Liver (tissue), 8 donors: ENCODE measurements at regions not wholly inside any gene's neighbourhood (a gene's known extent, or its start where the extent isn't known, plus 50 kb on each side); places are given as distances from the start of the nearest gene placed in this dataset.

Experiments used
- DNase-seq: peaks from one replicate; pipeline ENCODE4 v3.0.0-alpha.2; 2017; ENCODE audit warnings: low spot score
- H3K27ac ChIP-seq, 2 donors: one replicate each; pipeline ENCODE4 v1.7.0; 2013; ENCODE audit warnings: inconsistent platforms in 2 of 2, low read length in 2 of 2, control low read depth in 1 of 2, low read depth in 1 of 2, mild to moderate bottlenecking in 1 of 2
- H3K27me3 ChIP-seq, 4 donors: one replicate each; pipeline versions ENCODE4 v1.6.1 to v1.7.0; 2013; ENCODE audit warnings: low read length in 3 of 4, inconsistent platforms in 1 of 4, mild to moderate bottlenecking in 1 of 4, moderate library complexity in 1 of 4; ENCODE audit not compliant: control insufficient read depth in 4 of 4, insufficient read depth in 4 of 4
- H3K36me3 ChIP-seq, 4 donors: one replicate each; pipeline versions ENCODE4 v1.6.1 to v1.7.0; 2013; ENCODE audit warnings: low read length in 3 of 4, mild to moderate bottlenecking in 3 of 4, low read depth in 1 of 4, moderate library complexity in 1 of 4; ENCODE audit not compliant: control insufficient read depth in 4 of 4, insufficient read depth in 3 of 4
- H3K4me1 ChIP-seq, 4 donors: one replicate each; pipeline versions ENCODE4 v1.6.1 to v1.7.0; 2013; ENCODE audit warnings: low read length in 3 of 4, mild to moderate bottlenecking in 3 of 4, moderate library complexity in 1 of 4; ENCODE audit not compliant: control insufficient read depth in 4 of 4, insufficient read depth in 4 of 4
- H3K4me3 ChIP-seq, 3 donors: one replicate each; pipeline versions ENCODE4 v1.6.1 to v1.7.0; 2013; ENCODE audit warnings: low read length in 3 of 3, control low read depth in 1 of 3, low read depth in 1 of 3, mild to moderate bottlenecking in 1 of 3
- H3K9ac ChIP-seq, 2 donors: one replicate each; pipeline ENCODE4 v1.7.0; 2013; ENCODE audit warnings: low read length in 2 of 2, mild to moderate bottlenecking in 2 of 2, moderate library complexity in 2 of 2, control low read depth in 1 of 2, low read depth in 1 of 2
- H3K9me3 ChIP-seq, 4 donors: one replicate each; pipeline versions ENCODE4 v1.6.1 to v1.7.0; 2013; ENCODE audit warnings: low read length in 3 of 4; ENCODE audit not compliant: control insufficient read depth in 4 of 4
- EGR1 ChIP-seq, 2 donors: IDR thresholded peaks; 2 replicates each; pipeline ENCODE4 v1.6.1; 2016 to 2018; ENCODE audit warnings: antibody characterized with exemption in 2 of 2, low read depth in 2 of 2
- FOXA1 ChIP-seq: IDR thresholded peaks from 2 replicates; pipeline ENCODE4 v1.6.1; 2016; ENCODE audit warnings: antibody characterized with exemption
- FOXA2 ChIP-seq: IDR thresholded peaks from 2 replicates; pipeline ENCODE4 v1.6.1; 2016; ENCODE audit warnings: antibody characterized with exemption
- GABPA ChIP-seq, 2 donors: IDR thresholded peaks in 1 of 2; conservative IDR thresholded peaks in 1 of 2; 2 replicates each; pipeline ENCODE4 v1.6.1; 2016; ENCODE audit warnings: antibody characterized with exemption in 2 of 2, mild to moderate bottlenecking in 1 of 2, moderate library complexity in 1 of 2
- HNF4A ChIP-seq, 2 donors: conservative IDR thresholded peaks; 2 replicates each; pipeline ENCODE4 v1.6.1; 2016; ENCODE audit warnings: antibody characterized with exemption in 2 of 2, mild to moderate bottlenecking in 2 of 2
- HNF4G ChIP-seq: IDR thresholded peaks from 2 replicates; pipeline ENCODE4 v1.6.1; 2016; ENCODE audit warnings: antibody characterized with exemption
- JUND ChIP-seq, 2 donors: IDR thresholded peaks; 2 replicates each; pipeline ENCODE4 v1.6.1; 2016; ENCODE audit warnings: antibody characterized with exemption in 2 of 2
- NR2F2 ChIP-seq: IDR thresholded peaks from 2 replicates; pipeline ENCODE4 v1.6.1; 2016; ENCODE audit warnings: antibody characterized with exemption
- RAD21 ChIP-seq, 2 donors: IDR thresholded peaks; 2 replicates each; pipeline ENCODE4 v1.6.1; 2016; ENCODE audit warnings: antibody characterized with exemption in 2 of 2, mild to moderate bottlenecking in 2 of 2
- RXRA ChIP-seq, 2 donors: IDR thresholded peaks; 2 replicates each; pipeline ENCODE4 v1.6.1; 2017 to 2018; ENCODE audit warnings: antibody characterized with exemption in 2 of 2, mild to moderate bottlenecking in 1 of 2
- SP1 ChIP-seq: IDR thresholded peaks from 2 replicates; pipeline ENCODE4 v1.6.1; 2018; ENCODE audit warnings: antibody characterized with exemption, mild to moderate bottlenecking
- TAF1 ChIP-seq: conservative IDR thresholded peaks from 2 replicates; pipeline ENCODE4 v1.6.1; 2016; ENCODE audit warnings: antibody characterized with exemption, mild to moderate bottlenecking
- YY1 ChIP-seq: IDR thresholded peaks from 2 replicates; pipeline ENCODE4 v1.6.1; 2016; ENCODE audit warnings: antibody characterized with exemption, mild to moderate bottlenecking
- WGBS: extraction: QIAGEN DNeasy Blood & Tissue Kit; methylation state at CpG from one replicate; pipeline ENCODE4 v1.1.7; 2013; 5-methylcytosine and 5-hydroxymethylcytosine counted together
- TF ChIP-seq, protein P1 (sequence below): IDR thresholded peaks from 2 replicates; pipeline ENCODE4 v1.6.1; 2016; ENCODE audit warnings: antibody characterized with exemption, mild to moderate bottlenecking
- TF ChIP-seq, protein P2 (sequence below): IDR thresholded peaks from 2 replicates; pipeline ENCODE4 v1.6.1; 2016; ENCODE audit warnings: antibody characterized with exemption
- TF ChIP-seq, protein P3 (sequence below): fragments of 150-350 bp; IDR thresholded peaks from 2 replicates; pipeline ENCODE4 v1.5.1; 2017; ENCODE audit warnings: improper control_type of control experiment, low read depth, low read length; ENCODE audit not compliant: missing input control
- TF ChIP-seq, protein P4 (sequence below): IDR thresholded peaks from 2 replicates; pipeline ENCODE4 v1.6.1; 2016; ENCODE audit warnings: antibody characterized with exemption
- TF ChIP-seq, protein P5 (sequence below): IDR thresholded peaks from 2 replicates; pipeline ENCODE4 v1.6.1; 2016; ENCODE audit warnings: antibody characterized with exemption
- donor health status: healthy.
- donor health status: healthy.
- donor health status: healthy.
- donor health status: healthy.
- donor health status: healthy.

DNA sequence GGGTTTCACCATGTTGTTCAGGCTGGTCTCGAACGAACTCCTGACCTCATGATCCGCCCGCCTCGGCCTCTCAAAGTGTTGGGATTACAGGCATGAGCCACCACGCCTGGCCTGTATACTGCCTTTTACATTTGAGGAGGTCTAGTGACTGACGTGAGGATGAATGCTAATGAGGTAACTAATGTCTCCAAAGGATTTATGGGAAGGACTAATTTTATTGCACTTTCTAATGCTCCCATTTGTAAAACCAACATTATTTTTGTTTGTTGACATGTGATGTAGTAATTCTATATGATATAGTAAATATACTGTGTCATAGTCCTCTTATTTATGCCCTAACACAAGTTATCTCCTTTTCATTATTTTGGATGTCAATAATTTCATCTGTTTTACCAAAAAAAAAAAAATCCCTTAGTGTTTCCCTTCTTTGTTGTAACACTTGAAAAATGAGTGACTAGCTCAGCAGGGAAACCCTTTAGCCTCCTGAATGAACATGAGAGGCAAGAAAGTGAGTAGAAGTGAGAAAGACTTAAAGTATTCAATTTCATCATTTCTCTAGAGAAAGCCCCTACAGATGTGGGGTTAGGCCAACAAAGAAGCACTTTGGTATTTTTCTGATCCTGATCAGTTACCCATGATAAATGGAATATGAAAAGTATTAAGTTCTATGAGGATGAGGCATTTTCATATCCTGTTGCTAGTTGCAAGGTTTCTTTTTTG is 596.9 kb upstream of the PCDH15 start:
- Histone ChIP-seq H3K4me3 (no peak overlapping the region), H3K9ac (no peak overlapping the region), H3K27ac (no peak overlapping the region), H3K9me3 (no peaks in the 10 kb centered on the region), H3K27me3 (no peaks in the 10 kb centered on the region), H3K36me3 (no peaks in the 10 kb centered on the region), H3K4me1 (no peaks in the 10 kb centered on the region)
- no peak for DNase-seq
- WGBS, result 69% methylated on average over 7 of the region's 7 CpGs
- TF ChIP-seq TAF1, result no peak
- no peak for TF ChIP-seq SP1
- no peak for TF ChIP-seq YY1
- no peak for TF ChIP-seq FOXA2
- no peak for TF ChIP-seq RAD21 (IDR thresholded peaks at IDR 0.05)
- TF ChIP-seq HNF4G, result no peak
- TF ChIP-seq GABPA (IDR thresholded peaks at IDR 0.05 in 1 of 2, conservative IDR thresholded peaks at IDR 0.05 in 1 of 2), result no peak
- TF ChIP-seq, protein P1, sequence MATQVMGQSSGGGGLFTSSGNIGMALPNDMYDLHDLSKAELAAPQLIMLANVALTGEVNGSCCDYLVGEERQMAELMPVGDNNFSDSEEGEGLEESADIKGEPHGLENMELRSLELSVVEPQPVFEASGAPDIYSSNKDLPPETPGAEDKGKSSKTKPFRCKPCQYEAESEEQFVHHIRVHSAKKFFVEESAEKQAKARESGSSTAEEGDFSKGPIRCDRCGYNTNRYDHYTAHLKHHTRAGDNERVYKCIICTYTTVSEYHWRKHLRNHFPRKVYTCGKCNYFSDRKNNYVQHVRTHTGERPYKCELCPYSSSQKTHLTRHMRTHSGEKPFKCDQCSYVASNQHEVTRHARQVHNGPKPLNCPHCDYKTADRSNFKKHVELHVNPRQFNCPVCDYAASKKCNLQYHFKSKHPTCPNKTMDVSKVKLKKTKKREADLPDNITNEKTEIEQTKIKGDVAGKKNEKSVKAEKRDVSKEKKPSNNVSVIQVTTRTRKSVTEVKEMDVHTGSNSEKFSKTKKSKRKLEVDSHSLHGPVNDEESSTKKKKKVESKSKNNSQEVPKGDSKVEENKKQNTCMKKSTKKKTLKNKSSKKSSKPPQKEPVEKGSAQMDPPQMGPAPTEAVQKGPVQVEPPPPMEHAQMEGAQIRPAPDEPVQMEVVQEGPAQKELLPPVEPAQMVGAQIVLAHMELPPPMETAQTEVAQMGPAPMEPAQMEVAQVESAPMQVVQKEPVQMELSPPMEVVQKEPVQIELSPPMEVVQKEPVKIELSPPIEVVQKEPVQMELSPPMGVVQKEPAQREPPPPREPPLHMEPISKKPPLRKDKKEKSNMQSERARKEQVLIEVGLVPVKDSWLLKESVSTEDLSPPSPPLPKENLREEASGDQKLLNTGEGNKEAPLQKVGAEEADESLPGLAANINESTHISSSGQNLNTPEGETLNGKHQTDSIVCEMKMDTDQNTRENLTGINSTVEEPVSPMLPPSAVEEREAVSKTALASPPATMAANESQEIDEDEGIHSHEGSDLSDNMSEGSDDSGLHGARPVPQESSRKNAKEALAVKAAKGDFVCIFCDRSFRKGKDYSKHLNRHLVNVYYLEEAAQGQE, result no peak
- TF ChIP-seq EGR1 (IDR thresholded peaks at IDR 0.05; ENCODE audit: low read depth in 2 of 2), result no peak
- TF ChIP-seq, protein P2, sequence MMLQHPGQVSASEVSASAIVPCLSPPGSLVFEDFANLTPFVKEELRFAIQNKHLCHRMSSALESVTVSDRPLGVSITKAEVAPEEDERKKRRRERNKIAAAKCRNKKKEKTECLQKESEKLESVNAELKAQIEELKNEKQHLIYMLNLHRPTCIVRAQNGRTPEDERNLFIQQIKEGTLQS, result no peak

DNA sequence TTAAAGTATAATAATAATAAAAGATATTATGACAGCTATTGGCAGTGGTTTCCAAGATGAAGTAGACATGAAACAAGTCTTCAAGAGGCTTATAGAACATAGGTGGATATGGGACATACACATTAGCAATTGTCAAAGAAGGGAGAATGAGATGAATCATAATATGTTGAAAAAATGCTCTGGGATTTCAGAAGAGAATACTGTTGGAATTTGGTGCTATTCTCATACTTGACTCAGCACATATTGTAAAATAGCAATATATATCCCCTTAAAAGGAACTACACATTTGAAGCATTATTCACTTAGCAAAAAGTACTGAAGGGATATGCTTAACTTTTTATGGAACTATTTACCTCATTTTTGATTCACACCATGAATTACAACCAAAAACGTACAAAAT is 577.2 kb upstream of the PCDH15 start:
- no peak overlapping the region for H3K4me3 ChIP-seq
- TF ChIP-seq, protein P1, result no peak
- TF ChIP-seq TAF1, result no peak
- TF ChIP-seq, protein P3, sequence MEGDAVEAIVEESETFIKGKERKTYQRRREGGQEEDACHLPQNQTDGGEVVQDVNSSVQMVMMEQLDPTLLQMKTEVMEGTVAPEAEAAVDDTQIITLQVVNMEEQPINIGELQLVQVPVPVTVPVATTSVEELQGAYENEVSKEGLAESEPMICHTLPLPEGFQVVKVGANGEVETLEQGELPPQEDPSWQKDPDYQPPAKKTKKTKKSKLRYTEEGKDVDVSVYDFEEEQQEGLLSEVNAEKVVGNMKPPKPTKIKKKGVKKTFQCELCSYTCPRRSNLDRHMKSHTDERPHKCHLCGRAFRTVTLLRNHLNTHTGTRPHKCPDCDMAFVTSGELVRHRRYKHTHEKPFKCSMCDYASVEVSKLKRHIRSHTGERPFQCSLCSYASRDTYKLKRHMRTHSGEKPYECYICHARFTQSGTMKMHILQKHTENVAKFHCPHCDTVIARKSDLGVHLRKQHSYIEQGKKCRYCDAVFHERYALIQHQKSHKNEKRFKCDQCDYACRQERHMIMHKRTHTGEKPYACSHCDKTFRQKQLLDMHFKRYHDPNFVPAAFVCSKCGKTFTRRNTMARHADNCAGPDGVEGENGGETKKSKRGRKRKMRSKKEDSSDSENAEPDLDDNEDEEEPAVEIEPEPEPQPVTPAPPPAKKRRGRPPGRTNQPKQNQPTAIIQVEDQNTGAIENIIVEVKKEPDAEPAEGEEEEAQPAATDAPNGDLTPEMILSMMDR, result no peak
- TF ChIP-seq, protein P4, sequence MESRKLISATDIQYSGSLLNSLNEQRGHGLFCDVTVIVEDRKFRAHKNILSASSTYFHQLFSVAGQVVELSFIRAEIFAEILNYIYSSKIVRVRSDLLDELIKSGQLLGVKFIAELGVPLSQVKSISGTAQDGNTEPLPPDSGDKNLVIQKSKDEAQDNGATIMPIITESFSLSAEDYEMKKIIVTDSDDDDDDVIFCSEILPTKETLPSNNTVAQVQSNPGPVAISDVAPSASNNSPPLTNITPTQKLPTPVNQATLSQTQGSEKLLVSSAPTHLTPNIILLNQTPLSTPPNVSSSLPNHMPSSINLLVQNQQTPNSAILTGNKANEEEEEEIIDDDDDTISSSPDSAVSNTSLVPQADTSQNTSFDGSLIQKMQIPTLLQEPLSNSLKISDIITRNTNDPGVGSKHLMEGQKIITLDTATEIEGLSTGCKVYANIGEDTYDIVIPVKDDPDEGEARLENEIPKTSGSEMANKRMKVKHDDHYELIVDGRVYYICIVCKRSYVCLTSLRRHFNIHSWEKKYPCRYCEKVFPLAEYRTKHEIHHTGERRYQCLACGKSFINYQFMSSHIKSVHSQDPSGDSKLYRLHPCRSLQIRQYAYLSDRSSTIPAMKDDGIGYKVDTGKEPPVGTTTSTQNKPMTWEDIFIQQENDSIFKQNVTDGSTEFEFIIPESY, result no peak
- no peak for TF ChIP-seq HNF4A (conservative IDR thresholded peaks at IDR 0.05)
- no peak for TF ChIP-seq GABPA (IDR thresholded peaks at IDR 0.05 in 1 of 2, conservative IDR thresholded peaks at IDR 0.05 in 1 of 2)
- no peak for TF ChIP-seq RXRA (IDR thresholded peaks at IDR 0.05)
- TF ChIP-seq YY1, result no peak
- no peak for TF ChIP-seq RAD21 (IDR thresholded peaks at IDR 0.05)
- TF ChIP-seq, protein P2, result no peak
- TF ChIP-seq, protein P5, sequence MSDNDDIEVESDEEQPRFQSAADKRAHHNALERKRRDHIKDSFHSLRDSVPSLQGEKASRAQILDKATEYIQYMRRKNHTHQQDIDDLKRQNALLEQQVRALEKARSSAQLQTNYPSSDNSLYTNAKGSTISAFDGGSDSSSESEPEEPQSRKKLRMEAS, result no peak
- no peak for TF ChIP-seq EGR1 (IDR thresholded peaks at IDR 0.05; ENCODE audit: low read depth in 2 of 2)
- no peak for TF ChIP-seq HNF4G
- no peak for TF ChIP-seq JUND (IDR thresholded peaks at IDR 0.05)
- TF ChIP-seq NR2F2, result no peak
- TF ChIP-seq FOXA2, result no peak
- no peak for TF ChIP-seq SP1
- TF ChIP-seq FOXA1, result no peak
- no peaks in the 10 kb centered on the region for H3K9me3 ChIP-seq
- H3K36me3 ChIP-seq, result no peaks in the 10 kb centered on the region
- no peak overlapping the region for H3K9ac ChIP-seq
- H3K27me3 ChIP-seq, result no peaks in the 10 kb centered on the region
- no peaks in the 10 kb centered on the region for H3K4me1 ChIP-seq
- no peak overlapping the region for H3K27ac ChIP-seq
- no peak for DNase-seq
- 56% methylated on average over 1 of the region's 1 CpG for WGBS
